Karpas-422 (cell line): ENCODE measurements at regions not wholly inside any gene's neighbourhood (a gene's known extent, or its start where the extent isn't known, plus 50 kb on each side); places are given as distances from the start of the nearest gene placed in this dataset.

Source experiments
- DNase-seq: peaks from one replicate; pipeline ENCODE4 v3.0.0-alpha.2; 2015
- H2AFZ ChIP-seq: fragments of 200-600 bp; sonication (generic); 2 replicates; pipeline ENCODE4 v1.6.1; 2014; ENCODE audit warnings: antibody characterized with exemption, low read length, mixed read lengths
- H3K27ac ChIP-seq: fragments of 200-600 bp; sonication (generic); 2 replicates; pipeline ENCODE4 v1.5.1; 2014; ENCODE audit warnings: mild to moderate bottlenecking, low read length, moderate library complexity
- H3K27me3 ChIP-seq: fragments of 200-600 bp; sonication (generic); 2 replicates; pipeline ENCODE4 v1.6.1; 2014; ENCODE audit warnings: low read length, mixed read lengths
- H3K36me3 ChIP-seq: fragments of 200-600 bp; sonication (generic); 2 replicates; pipeline ENCODE4 v1.6.1; 2014; ENCODE audit warnings: low read length, mixed read lengths; ENCODE audit not compliant: insufficient read depth
- H3K4me1 ChIP-seq: fragments of 200-600 bp; sonication (generic); 2 replicates; pipeline ENCODE4 v1.6.1; 2014; ENCODE audit warnings: mild to moderate bottlenecking, low read length, mixed read lengths
- H3K4me2 ChIP-seq: fragments of 200-600 bp; sonication (generic); 2 replicates; pipeline ENCODE4 v1.6.1; 2014; ENCODE audit warnings: low read length, low read depth, mild to moderate bottlenecking; ENCODE audit not compliant: poor library complexity, severe bottlenecking
- H3K4me3 ChIP-seq: fragments of 200-600 bp; sonication (generic); 2 replicates; pipeline ENCODE4 v1.5.1; 2014; ENCODE audit warnings: mild to moderate bottlenecking, antibody characterized with exemption, low read length, mixed read lengths
- H3K79me2 ChIP-seq: fragments of 200-600 bp; sonication (generic); 2 replicates; pipeline ENCODE4 v1.6.1; 2014; ENCODE audit warnings: mild to moderate bottlenecking, low read length, mixed read lengths
- H3K9ac ChIP-seq: fragments of 200-600 bp; sonication (generic); 2 replicates; pipeline ENCODE4 v1.6.0; 2014; ENCODE audit warnings: low read length
- H3K9me2 ChIP-seq: fragments of 200-600 bp; sonication (generic), shearing (Covaris generic); replicated peaks from 2 replicates; pipeline ENCODE4 v1.6.0; 2014; ENCODE audit warnings: mild to moderate bottlenecking, low read length, moderate library complexity; ENCODE audit not compliant: insufficient read depth
- H3K9me3 ChIP-seq: fragments of 300-700, 200-600 bp; sonication (generic); 2 replicates; pipeline ENCODE4 v1.6.1; 2014; ENCODE audit warnings: low read length, mixed read lengths
- H4K20me1 ChIP-seq: fragments of 200-600 bp; sonication (generic); 2 replicates; pipeline ENCODE4 v1.6.1; 2014; ENCODE audit warnings: mild to moderate bottlenecking, antibody characterized with exemption, low read length, low read depth; ENCODE audit not compliant: insufficient read depth

DNA sequence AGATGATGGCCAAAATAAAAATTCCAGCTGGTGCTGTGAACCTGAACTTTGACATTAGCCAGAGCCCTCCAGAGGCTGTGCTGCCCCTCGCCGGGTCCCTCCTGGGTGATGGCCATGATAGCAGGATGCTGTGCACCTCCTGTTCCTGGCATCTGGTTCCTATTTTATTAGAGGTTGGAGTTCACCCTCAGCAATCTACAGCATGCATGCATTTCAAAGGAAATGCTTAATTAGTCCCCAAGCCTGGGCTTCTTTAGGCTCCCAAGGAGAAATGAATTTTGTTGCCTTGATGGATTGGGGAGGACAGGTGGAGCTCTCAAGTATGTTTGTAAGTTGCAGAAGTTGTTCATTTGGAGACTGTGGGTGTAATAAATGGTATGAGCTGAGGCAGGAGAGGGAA lies 166.9 kb downstream of the GLI2 start:
- H4K20me1 ChIP-seq, result no peaks in the 10 kb centered on the region
- no peak overlapping the region for H3K27ac ChIP-seq
- no peak overlapping the region for H3K4me3 ChIP-seq
- H3K27me3 ChIP-seq, result no peaks in the 10 kb centered on the region
- H3K4me1 ChIP-seq, result no peaks in the 10 kb centered on the region
- H3K9me3 ChIP-seq, result no peaks in the 10 kb centered on the region
- no peak overlapping the region for H2AFZ ChIP-seq
- no peaks in the 10 kb centered on the region for H3K79me2 ChIP-seq
- H3K4me2 ChIP-seq, result no peak overlapping the region
- DNase-seq, result no peak
- H3K9ac ChIP-seq, result no peak overlapping the region
- H3K9me2 ChIP-seq, result no peaks in the 10 kb centered on the region
- H3K36me3 ChIP-seq, result no peaks in the 10 kb centered on the region

- H3K4me2 ChIP-seq, result no peak overlapping the region
- H3K9me2 ChIP-seq, result no peaks in the 10 kb centered on the region
- H3K79me2 ChIP-seq, result no peaks in the 10 kb centered on the region
- no peak overlapping the region for H3K27ac ChIP-seq
- no peak for DNase-seq
- no peaks in the 10 kb centered on the region for H4K20me1 ChIP-seq
- H3K9me3 ChIP-seq, result no peaks in the 10 kb centered on the region
- no peaks in the 10 kb centered on the region for H3K27me3 ChIP-seq
- H3K4me1 ChIP-seq, result no peaks in the 10 kb centered on the region
- no peak overlapping the region for H3K4me3 ChIP-seq
- H3K9ac ChIP-seq, result no peak overlapping the region
- H2AFZ ChIP-seq, result no peak overlapping the region
- no peaks in the 10 kb centered on the region for H3K36me3 ChIP-seq
Measured at GRCh38 chr2:120904379-120904778, 168.7 kb downstream of the GLI2 start.

DNA sequence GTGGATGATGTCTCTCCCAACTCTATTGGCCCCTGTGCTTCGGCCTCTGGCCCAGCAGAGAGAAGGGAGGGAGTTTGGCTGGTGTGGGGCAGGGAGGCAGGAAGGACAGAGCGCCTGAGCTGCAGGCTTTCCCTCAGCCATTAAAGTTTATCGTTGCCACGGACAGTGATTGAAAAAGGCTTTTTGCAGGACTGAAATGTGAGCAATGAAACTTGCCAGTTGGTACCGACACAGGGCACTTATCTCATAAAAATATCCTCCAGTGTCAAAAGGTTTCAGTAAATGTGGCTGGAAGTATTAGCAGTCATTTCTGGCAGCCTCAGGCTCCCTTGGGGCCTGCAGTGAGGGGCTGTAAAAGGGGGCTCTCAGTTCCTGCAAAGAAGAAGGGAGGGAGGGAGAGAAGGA lies 169.2 kb downstream of the GLI2 start:
- Histone ChIP-seq H3K27ac (no peak overlapping the region), H4K20me1 (no peaks in the 10 kb centered on the region), H3K9me2 (no peaks in the 10 kb centered on the region), H3K4me3 (no peak overlapping the region), H3K9ac (no peak overlapping the region), H3K4me1 (no peaks in the 10 kb centered on the region), H3K4me2 (no peak overlapping the region), H3K79me2 (no peaks in the 10 kb centered on the region), H2AFZ (no peak overlapping the region), H3K36me3 (no peaks in the 10 kb centered on the region), H3K9me3 (no peaks in the 10 kb centered on the region), H3K27me3 (no peaks in the 10 kb centered on the region)
- no peak for DNase-seq

DNA sequence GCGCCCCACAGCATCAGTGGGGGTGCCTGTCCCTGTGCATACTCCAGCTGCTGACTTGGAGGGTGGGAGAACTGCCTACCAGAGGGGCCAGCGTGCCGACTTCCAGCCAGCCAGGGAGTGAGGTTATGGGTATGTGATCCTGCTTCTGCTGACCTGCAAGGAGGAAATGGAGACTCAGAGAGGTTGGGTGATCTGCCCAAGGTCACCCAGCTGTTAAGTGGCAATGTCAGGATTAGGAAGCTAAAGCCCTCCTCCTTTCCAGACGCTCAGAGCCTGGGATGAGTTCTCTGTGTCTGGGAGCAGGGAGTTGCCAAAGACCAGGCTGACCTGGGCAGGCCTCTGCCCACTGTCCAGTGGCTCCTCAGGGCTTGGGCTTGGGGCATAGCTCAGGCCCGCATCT lies 169.6 kb downstream of the GLI2 start:
- Histone ChIP-seq H3K4me2 (no peak overlapping the region), H3K27me3 (no peaks in the 10 kb centered on the region), H4K20me1 (no peaks in the 10 kb centered on the region), H3K79me2 (no peaks in the 10 kb centered on the region), H2AFZ (no peak overlapping the region), H3K4me1 (no peaks in the 10 kb centered on the region), H3K36me3 (no peaks in the 10 kb centered on the region), H3K9me3 (no peaks in the 10 kb centered on the region), H3K9ac (no peak overlapping the region), H3K4me3 (no peak overlapping the region), H3K9me2 (no peaks in the 10 kb centered on the region), H3K27ac (no peak overlapping the region)
- DNase-seq, result no peak

DNA sequence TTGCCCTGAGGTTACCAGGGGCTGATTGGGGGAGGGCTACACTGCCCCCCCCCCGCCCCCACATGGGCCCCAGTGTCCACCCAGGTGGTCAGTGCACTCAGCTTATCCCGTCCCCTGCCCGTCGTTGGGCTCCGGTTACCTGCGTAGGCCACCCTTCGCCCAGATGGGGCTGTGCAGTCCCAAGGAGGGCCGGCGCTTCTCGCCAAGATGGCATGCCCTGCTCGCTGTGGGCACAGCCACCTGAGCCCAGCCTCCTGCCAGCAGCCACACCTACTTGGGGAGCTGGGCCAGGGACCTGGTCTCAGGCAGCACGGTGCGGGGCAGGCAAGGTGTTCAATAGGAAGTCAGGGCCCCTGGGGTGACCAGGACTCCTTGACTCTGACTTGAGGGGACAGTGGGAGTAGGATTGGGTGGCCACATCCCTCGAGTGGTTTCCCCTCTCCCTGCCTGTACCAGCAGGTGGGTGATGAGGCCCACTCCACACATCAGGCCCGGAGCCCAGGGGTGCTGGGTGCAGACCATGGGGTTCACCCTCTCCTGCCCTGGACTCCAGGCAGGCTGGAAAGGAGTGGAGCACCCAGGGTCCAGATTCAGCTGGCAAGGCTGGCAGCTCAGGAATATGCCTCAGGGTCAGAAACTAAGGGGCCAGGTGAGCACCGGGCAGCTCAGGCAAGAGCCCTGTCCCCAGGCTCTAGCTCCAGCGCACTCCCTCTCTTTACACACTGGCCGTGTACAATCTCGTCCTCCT lies 170.3 kb downstream of the GLI2 start:
- H3K4me1 ChIP-seq, result no peaks in the 10 kb centered on the region
- H3K27me3 ChIP-seq, result no peaks in the 10 kb centered on the region
- H3K9me3 ChIP-seq, result no peaks in the 10 kb centered on the region
- H2AFZ ChIP-seq, result no peak overlapping the region
- H3K27ac ChIP-seq, result no peak overlapping the region
- H3K36me3 ChIP-seq, result no peaks in the 10 kb centered on the region
- H3K9me2 ChIP-seq, result no peaks in the 10 kb centered on the region
- no peak overlapping the region for H3K4me3 ChIP-seq
- H3K9ac ChIP-seq, result no peak overlapping the region
- no peaks in the 10 kb centered on the region for H3K79me2 ChIP-seq
- no peaks in the 10 kb centered on the region for H4K20me1 ChIP-seq
- DNase-seq, result no peak
- no peak overlapping the region for H3K4me2 ChIP-seq

DNA sequence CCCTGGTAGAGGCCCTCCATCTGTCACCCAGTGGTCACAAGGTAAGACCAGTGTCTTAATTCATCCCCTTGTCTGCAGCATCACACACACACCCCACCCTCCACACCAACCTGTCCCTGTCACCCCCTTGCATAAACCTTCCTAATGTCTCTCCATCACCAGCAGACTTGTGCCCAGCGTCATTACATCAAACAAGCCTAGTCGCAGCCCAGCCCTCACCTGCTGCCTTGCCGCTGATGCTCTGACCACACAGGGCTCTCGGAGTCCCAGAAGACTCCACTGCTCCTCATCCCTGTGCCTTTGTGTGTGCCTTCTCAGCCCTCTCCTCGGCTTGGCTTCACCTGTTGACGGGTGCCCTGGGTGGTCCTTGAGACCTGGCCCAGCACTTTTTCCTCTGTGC lies 171.2 kb downstream of the GLI2 start:
- Histone ChIP-seq H3K27me3 (no peaks in the 10 kb centered on the region), H2AFZ (no peak overlapping the region), H3K9me2 (no peaks in the 10 kb centered on the region), H4K20me1 (no peaks in the 10 kb centered on the region), H3K9ac (no peak overlapping the region), H3K9me3 (no peaks in the 10 kb centered on the region), H3K4me2 (no peak overlapping the region), H3K4me3 (no peak overlapping the region), H3K27ac (no peak overlapping the region), H3K4me1 (no peaks in the 10 kb centered on the region), H3K36me3 (no peaks in the 10 kb centered on the region), H3K79me2 (no peaks in the 10 kb centered on the region)
- DNase-seq, result no peak

DNA sequence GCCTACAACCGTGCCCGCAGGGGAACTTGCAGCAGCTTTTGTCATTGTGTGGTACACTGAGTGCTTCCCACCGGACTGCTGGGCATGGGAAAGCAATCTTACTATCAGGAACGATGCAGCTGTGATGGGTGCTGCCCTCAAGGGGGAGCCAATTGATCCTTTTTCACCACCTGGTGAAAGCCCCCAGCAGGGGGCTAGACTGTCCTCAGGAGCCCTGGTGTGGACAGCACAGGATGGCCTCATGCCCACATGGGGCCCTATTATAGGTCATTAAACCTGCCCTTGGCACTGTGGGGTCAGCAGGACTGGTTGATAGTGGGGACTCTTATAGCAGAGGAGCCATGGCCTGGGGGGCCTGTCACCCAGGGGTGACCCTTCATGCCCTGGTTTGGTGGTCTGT lies 172.2 kb downstream of the GLI2 start:
- Histone ChIP-seq H3K4me2 (no peak overlapping the region), H3K36me3 (no peaks in the 10 kb centered on the region), H3K27me3 (no peaks in the 10 kb centered on the region), H3K9me2 (no peaks in the 10 kb centered on the region), H3K27ac (no peak overlapping the region), H3K9me3 (no peaks in the 10 kb centered on the region), H3K4me3 (no peak overlapping the region), H4K20me1 (no peaks in the 10 kb centered on the region), H3K4me1 (no peaks in the 10 kb centered on the region), H3K79me2 (no peaks in the 10 kb centered on the region), H3K9ac (no peak overlapping the region), H2AFZ (no peak overlapping the region)
- DNase-seq, result no peak

- Histone ChIP-seq H3K9me2 (no peaks in the 10 kb centered on the region), H3K79me2 (no peaks in the 10 kb centered on the region), H2AFZ (no peak overlapping the region), H4K20me1 (no peaks in the 10 kb centered on the region), H3K27me3 (no peaks in the 10 kb centered on the region), H3K27ac (no peak overlapping the region), H3K4me1 (no peaks in the 10 kb centered on the region), H3K36me3 (no peaks in the 10 kb centered on the region), H3K4me3 (no peak overlapping the region), H3K9me3 (no peaks in the 10 kb centered on the region), H3K9ac (no peak overlapping the region), H3K4me2 (no peak overlapping the region)
- no peak for DNase-seq
Measured at GRCh38 chr2:120908314-120908975, 172.8 kb downstream of the GLI2 start.
